K562 (cell line): ENCODE measurements at regions not wholly inside any gene's neighbourhood (a gene's known extent, or its start where the extent isn't known, plus 50 kb on each side); places are given as distances from the start of the nearest gene placed in this dataset.

Experiments used
- ATAC-seq: fragments of 200-7000 bp; cut with Tn5 transposase; 3 replicates; pipeline ENCODE4 v1.9.1; 2020; ENCODE audit warnings: moderate library complexity
- BruUV-seq: library from RNA; stranded (reverse); fragments of 400-500 nt; replicated peaks from 2 replicates; lab custom pipeline; 2021; lab: Mats Ljungman, UMichigan
- CTCF ChIA-PET: fragments of 300-600 bp; formaldehyde crosslinking; extraction: SDS; loops from one replicate; lab custom pipeline; 2021; ENCODE audit warnings: low intra/inter-chr PET ratio; lab: Yijun Ruan, JAX
- POLR2A ChIA-PET: fragments of 300-600, 350-650 bp; sonication (Branson Sonifier 250); formaldehyde crosslinking; extraction: SDS; loops from one replicate; lab custom pipeline; 2021; ENCODE audit warnings: antibody characterized with exemption, inconsistent platforms; lab: Yijun Ruan, JAX
- DNase-seq, 4 experiments: peaks; one replicate each; pipeline versions ENCODE4 v3.0.0 to v3.0.0-alpha.2; 2011 to 2018; ENCODE audit warnings: low spot score in 3 of 4, mixed read lengths in 3 of 4; ENCODE audit errors: extremely low read depth in 1 of 4
- FAIRE-seq: peaks from 2 replicates; lab custom pipeline; 2011; peaks lifted over from hg19 to GRCh38; lab: Jason Lieb, UNC
- H2AFZ ChIP-seq: 2 replicates; pipeline ENCODE4 v1.6.0; 2011; ENCODE audit warnings: low read depth, low read length, control low read depth, inconsistent platforms
- H3K27ac ChIP-seq: fragments of 200-600 bp; 3 replicates; pipeline ENCODE4 v1.8.0; 2011; ENCODE audit warnings: low read depth, mild to moderate bottlenecking, control low read depth, inconsistent platforms, low read length, moderate library complexity, mixed read lengths; ENCODE audit errors: extremely low read depth
- H3K27me3 ChIP-seq, 2 experiments: fragments of 300-600 bp in 1 of 2; 2 replicates in 1 of 2; 3 replicates in 1 of 2; pipeline versions ENCODE4 v1.6.0 to v1.8.0; 2011; ENCODE audit warnings: inconsistent platforms in 2 of 2, low read length in 2 of 2, mild to moderate bottlenecking in 1 of 2, mixed read lengths in 1 of 2, moderate library complexity in 1 of 2; ENCODE audit not compliant: control insufficient read depth in 2 of 2, insufficient read depth in 2 of 2
- H3K36me3 ChIP-seq: fragments of 300-600 bp; 3 replicates; pipeline ENCODE4 v1.8.0; 2011; ENCODE audit warnings: mild to moderate bottlenecking, low read length, inconsistent platforms; ENCODE audit not compliant: control insufficient read depth, insufficient read depth
- H3K4me1 ChIP-seq, 2 experiments: fragments of 200-600 bp in 1 of 2; replicated peaks in 1 of 2; 2 replicates in 1 of 2; 3 replicates in 1 of 2; pipeline versions ENCODE4 v1.5.1 to v1.8.0; 2011; ENCODE audit warnings: inconsistent platforms in 2 of 2, low read length in 2 of 2, mild to moderate bottlenecking in 1 of 2, mixed read lengths in 1 of 2, moderate library complexity in 1 of 2; ENCODE audit not compliant: control insufficient read depth in 2 of 2, insufficient read depth in 2 of 2
- H3K4me2 ChIP-seq: 2 replicates; pipeline ENCODE4 v1.6.1; 2011; ENCODE audit warnings: low read length, control low read depth, inconsistent platforms, mixed read lengths; ENCODE audit not compliant: insufficient read depth
- H3K4me3 ChIP-seq: fragments of 200-600 bp; sonication (generic), shearing (Covaris generic); 2 replicates; pipeline ENCODE4 v1.5.1; 2016; ENCODE audit warnings: control low read depth, inconsistent platforms
- H3K79me2 ChIP-seq: fragments of 200-600 bp; 3 replicates; pipeline ENCODE4 v1.8.0; 2011; ENCODE audit warnings: low read length, inconsistent platforms; ENCODE audit not compliant: control insufficient read depth, insufficient read depth
- H3K9ac ChIP-seq, 2 experiments: 2 replicates each; pipeline versions ENCODE4 v1.6.0 to v1.6.1; 2011; ENCODE audit warnings: low read depth in 2 of 2, low read length in 2 of 2, control low read depth in 1 of 2, inconsistent platforms in 1 of 2, mild to moderate bottlenecking in 1 of 2, mixed read lengths in 1 of 2; ENCODE audit not compliant: insufficient read depth in 1 of 2
- H3K9me1 ChIP-seq: one replicate; pipeline ENCODE4 v1.6.0; 2011; ENCODE audit warnings: inconsistent platforms, mild to moderate bottlenecking, low read length, moderate library complexity; ENCODE audit not compliant: control insufficient read depth, insufficient read depth
- H3K9me3 ChIP-seq: replicated peaks from 2 replicates; pipeline ENCODE4 v1.5.1; 2011; ENCODE audit warnings: low read depth, low read length, inconsistent platforms; ENCODE audit not compliant: control insufficient read depth, insufficient read depth
- H4K20me1 ChIP-seq: replicated peaks from 2 replicates; pipeline ENCODE4 v1.6.1; 2011; ENCODE audit warnings: low read length, inconsistent platforms, mixed read lengths; ENCODE audit not compliant: control insufficient read depth, insufficient read depth
- BHLHE40 ChIP-seq: IDR thresholded peaks from 2 replicates; pipeline ENCODE4 v1.6.1; 2011; ENCODE audit warnings: low read length, improper control_type of control experiment
- CBX1 ChIP-seq: sonication (generic); IDR thresholded peaks from 2 replicates; pipeline ENCODE4 v1.6.1; 2016; ENCODE audit warnings: antibody characterized with exemption, low read depth, mild to moderate bottlenecking
- EHMT2 ChIP-seq: fragments of 450-650 bp; IDR thresholded peaks from 2 replicates; pipeline ENCODE4 v1.6.1; 2018; ENCODE audit warnings: antibody characterized with exemption
- HCFC1 ChIP-seq: IDR thresholded peaks from 2 replicates; pipeline ENCODE4 v1.6.1; 2012; ENCODE audit warnings: low read depth, low read length, improper control_type of control experiment
- LCOR ChIP-seq: sonication (generic); formaldehyde crosslinking; IDR thresholded peaks from 2 replicates; pipeline ENCODE4 v1.8.0; 2022; ENCODE audit warnings: mild to moderate bottlenecking, missing genetic modification reagents
- MAZ ChIP-seq, 2 experiments: fragments of 450-650 bp in 1 of 2; sonication (generic) in 1 of 2; formaldehyde crosslinking; IDR thresholded peaks in 1 of 2; conservative IDR thresholded peaks in 1 of 2; 2 replicates each; pipeline versions ENCODE4 v1.4.0 to v1.5.0; 2020; ENCODE audit warnings: mild to moderate bottlenecking in 1 of 2, missing genetic modification reagents in 1 of 2
- NCOR1 ChIP-seq: fragments of 450-650 bp; IDR thresholded peaks from 2 replicates; pipeline ENCODE4 v1.6.1; 2016; ENCODE audit warnings: mild to moderate bottlenecking, moderate library complexity
- NELFE ChIP-seq: IDR thresholded peaks from 2 replicates; pipeline ENCODE4 v1.6.1; 2011; ENCODE audit warnings: mild to moderate bottlenecking; ENCODE audit not compliant: insufficient read depth, insufficient read length
- NUFIP1 ChIP-seq: fragments of 450-650 bp; IDR thresholded peaks from 2 replicates; pipeline ENCODE4 v1.6.1; 2018; ENCODE audit not compliant: partially characterized antibody
- POLR2AphosphoS2 ChIP-seq: IDR thresholded peaks from 2 replicates; pipeline ENCODE4 v1.6.1; 2012; ENCODE audit warnings: low read length, improper control_type of control experiment
- POLR3A ChIP-seq: IDR thresholded peaks from 2 replicates; pipeline ENCODE4 v1.6.1; 2011; ENCODE audit warnings: borderline replicate concordance, mild to moderate bottlenecking, moderate library complexity; ENCODE audit not compliant: insufficient read length, insufficient read depth; ENCODE audit errors: extremely low read depth
- SMARCA5 ChIP-seq: fragments of 450-650 bp; IDR thresholded peaks from 2 replicates; pipeline ENCODE4 v1.6.1; 2016
- ZNF217 ChIP-seq: sonication (generic); formaldehyde crosslinking; IDR thresholded peaks from 2 replicates; pipeline ENCODE4 v1.8.0; 2022; ENCODE audit warnings: mild to moderate bottlenecking, missing genetic modification reagents
- ZNF263 ChIP-seq: sonication (generic); formaldehyde crosslinking; IDR thresholded peaks from 2 replicates; pipeline ENCODE4 v1.8.0; 2022; ENCODE audit warnings: mild to moderate bottlenecking, missing genetic modification reagents, borderline replicate concordance
- ZNF384 ChIP-seq: IDR thresholded peaks from 2 replicates; pipeline ENCODE4 v1.6.1; 2012; ENCODE audit warnings: low read depth, low read length, improper control_type of control experiment
- WGBS: fragments of 100-300 bp; shearing (Covaris generic); methylation state at CpG from one replicate; pipeline ENCODE4 v1.1.6; 2016; ENCODE audit warnings: low coverage, mixed read lengths; ENCODE audit not compliant: insufficient coverage; ENCODE audit errors: missing lambda C conversion rate; 5-methylcytosine and 5-hydroxymethylcytosine counted together
- in situ Hi-C: fragments of 300-500 bp; cut with MboI; formaldehyde crosslinking; loops from 4 replicates; pipeline ENCODE4 v1.15.0; 2018; ENCODE audit warnings: inconsistent platforms, mixed read lengths
- intact Hi-C: fragments of 100-400 bp; cut with micrococcal nuclease; formaldehyde crosslinking; loops from 2 replicates; pipeline ENCODE4 v1.14.2; 2022
- TF ChIP-seq, protein P1 (sequence below): sonication (generic); formaldehyde crosslinking; IDR thresholded peaks from 2 replicates; pipeline ENCODE4 v1.8.0; 2022; ENCODE audit warnings: mild to moderate bottlenecking, missing genetic modification reagents
- TF ChIP-seq, protein P2 (sequence below): fragments of 250-450 bp; sonication (Bioruptor Pico); IDR thresholded peaks from 2 replicates; pipeline ENCODE4 v1.8.0; 2021; ENCODE audit warnings: moderate library complexity, mild to moderate bottlenecking, inconsistent platforms
- TF ChIP-seq, protein P3 (sequence below): fragments of 250-450 bp; sonication (Bioruptor Pico); IDR thresholded peaks from 2 replicates; pipeline ENCODE4 v1.8.0; 2021; ENCODE audit warnings: borderline replicate concordance, mild to moderate bottlenecking, moderate library complexity; ENCODE audit not compliant: poor library complexity, severe bottlenecking
- TF ChIP-seq, protein P4 (sequence below): fragments of 450-650 bp; formaldehyde crosslinking; IDR thresholded peaks from 2 replicates; pipeline ENCODE4 v1.4.0; 2020; ENCODE audit warnings: mild to moderate bottlenecking

DNA sequence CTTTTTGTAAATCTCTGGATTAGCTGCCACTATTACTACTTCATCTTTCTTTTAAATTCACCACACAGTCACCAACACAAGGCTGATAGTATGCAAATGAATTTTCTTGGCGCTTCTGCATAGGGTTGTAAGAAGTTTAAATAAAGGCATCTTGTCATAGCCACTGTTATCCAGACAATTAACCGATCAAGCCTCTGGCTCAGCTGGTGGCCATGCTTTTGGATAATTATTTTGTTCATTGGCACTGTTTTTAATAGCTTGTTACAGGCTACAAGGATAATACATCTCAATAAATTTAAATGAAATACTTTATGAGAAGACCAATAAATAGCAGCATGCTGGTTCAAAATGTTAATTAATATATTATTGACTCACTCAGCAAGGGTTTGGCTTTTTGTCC is 1261.0 kb downstream of the FAM181B start:
- 6% methylated on average over 2 of the region's 2 CpGs for WGBS

More for the DNA sequence above, 1261.0 kb downstream of the FAM181B start:
- TF ChIP-seq POLR3A (no peak), NELFE (no peak), CBX1 (no peak), LCOR (no peak), BHLHE40 (no peak), MAZ (CRISPR knock-in tag; conservative IDR thresholded peaks at IDR 0.05 in 1 of 2, IDR thresholded peaks at IDR 0.05 in 1 of 2) (no peak), NCOR1 (no peak), HCFC1 (no peak), NUFIP1 (no peak), ZNF384 (no peak), EHMT2 (no peak), POLR2AphosphoS2 (no peak), ZNF217 (CRISPR knock-in tag) (no peak), ZNF263 (CRISPR knock-in tag) (no peak), SMARCA5 (no peak)
- TF ChIP-seq, protein P1, sequence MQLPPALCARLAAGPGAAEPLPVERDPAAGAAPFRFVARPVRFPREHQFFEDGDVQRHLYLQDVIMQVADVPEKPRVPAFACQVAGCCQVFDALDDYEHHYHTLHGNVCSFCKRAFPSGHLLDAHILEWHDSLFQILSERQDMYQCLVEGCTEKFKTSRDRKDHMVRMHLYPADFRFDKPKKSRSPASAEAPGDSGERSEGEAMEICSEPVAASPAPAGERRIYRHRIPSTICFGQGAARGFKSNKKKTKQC, result no peak
- TF ChIP-seq, protein P2, sequence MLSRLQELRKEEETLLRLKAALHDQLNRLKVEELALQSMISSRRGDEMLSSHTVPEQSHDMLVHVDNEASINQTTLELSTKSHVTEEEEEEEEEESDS (CRISPR knock-in tag), result no peak
- TF ChIP-seq, protein P3, sequence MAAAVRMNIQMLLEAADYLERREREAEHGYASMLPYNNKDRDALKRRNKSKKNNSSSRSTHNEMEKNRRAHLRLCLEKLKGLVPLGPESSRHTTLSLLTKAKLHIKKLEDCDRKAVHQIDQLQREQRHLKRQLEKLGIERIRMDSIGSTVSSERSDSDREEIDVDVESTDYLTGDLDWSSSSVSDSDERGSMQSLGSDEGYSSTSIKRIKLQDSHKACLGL, result no peak
- TF ChIP-seq, protein P4, sequence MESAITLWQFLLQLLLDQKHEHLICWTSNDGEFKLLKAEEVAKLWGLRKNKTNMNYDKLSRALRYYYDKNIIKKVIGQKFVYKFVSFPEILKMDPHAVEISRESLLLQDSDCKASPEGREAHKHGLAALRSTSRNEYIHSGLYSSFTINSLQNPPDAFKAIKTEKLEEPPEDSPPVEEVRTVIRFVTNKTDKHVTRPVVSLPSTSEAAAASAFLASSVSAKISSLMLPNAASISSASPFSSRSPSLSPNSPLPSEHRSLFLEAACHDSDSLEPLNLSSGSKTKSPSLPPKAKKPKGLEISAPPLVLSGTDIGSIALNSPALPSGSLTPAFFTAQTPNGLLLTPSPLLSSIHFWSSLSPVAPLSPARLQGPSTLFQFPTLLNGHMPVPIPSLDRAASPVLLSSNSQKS (CRISPR knock-in tag), result no peak
- no peaks in the 10 kb centered on the region for H3K27me3 ChIP-seq
- no peak overlapping the region for H2AFZ ChIP-seq
- ATAC-seq, result no peak
- no TSS peak for BruUV-seq
- in situ Hi-C loops (no loop called here), intact Hi-C loops (no loop called here)
- H3K4me1 ChIP-seq, result no peaks in the 10 kb centered on the region
- H4K20me1 ChIP-seq, result no peaks in the 10 kb centered on the region
- ChIA-PET CTCF (no interaction called here), POLR2A (interaction anchor here (0.6 kb wide), 1 partner anchor 36 kb away, joined by 3 read pairs; no protein-coding TSS in a partner anchor)
- H3K4me2 ChIP-seq, result no peak overlapping the region
- H3K4me3 ChIP-seq, result no peak overlapping the region
- no peaks in the 10 kb centered on the region for H3K9me1 ChIP-seq
- H3K79me2 ChIP-seq, result no peaks in the 10 kb centered on the region
- DNase-seq, result no peak
- FAIRE-seq, result no peak
- H3K27ac ChIP-seq, result no peak overlapping the region
- no peaks in the 10 kb centered on the region for H3K9me3 ChIP-seq
- H3K36me3 ChIP-seq, result no peaks in the 10 kb centered on the region
- no peak overlapping the region for H3K9ac ChIP-seq
